WTC11 (cell line): ENCODE measurements at regions not wholly inside any gene's neighbourhood (a gene's known extent, or its start where the extent isn't known, plus 50 kb on each side); places are given as distances from the start of the nearest gene placed in this dataset.

Source experiments
- ATAC-seq: fragments of 200-7000 bp; cut with Tn5 transposase; 2 replicates; pipeline ENCODE4 v1.10.0; 2021; ENCODE audit warnings: mild to moderate bottlenecking, moderate library complexity
- CTCF ChIA-PET: fragments of 300-600 bp; sonication (Branson Sonifier 250); formaldehyde crosslinking; loops from one replicate; lab custom pipeline; 2021; ENCODE audit warnings: antibody characterized with exemption; lab: Charles Lee
- POLR2A ChIA-PET: fragments of 350-600 bp; sonication (Branson Sonifier 250); formaldehyde crosslinking; loops from one replicate; lab custom pipeline; 2021; ENCODE audit warnings: antibody characterized with exemption; lab: Charles Lee
- DNase-seq: peaks from one replicate; pipeline ENCODE4 v3.0.0; 2021; ENCODE audit warnings: low spot score
- H3K27ac Mint-ChIP-seq: 2 replicates; pipeline ENCODE4 v1.8.0; 2021; ENCODE audit warnings: mixed read lengths
- H3K27me3 Mint-ChIP-seq: 2 replicates; pipeline ENCODE4 v1.8.0; 2021; ENCODE audit warnings: low read depth, mild to moderate bottlenecking, moderate library complexity, mixed read lengths
- H3K36me3 Mint-ChIP-seq: 2 replicates; pipeline ENCODE4 v1.8.0; 2021; ENCODE audit warnings: mixed read lengths
- H3K4me1 Mint-ChIP-seq: 2 replicates; pipeline ENCODE4 v1.8.0; 2022; ENCODE audit warnings: mixed read lengths
- H3K4me3 Mint-ChIP-seq: 2 replicates; pipeline ENCODE4 v1.8.0; 2021; ENCODE audit warnings: mild to moderate bottlenecking, moderate library complexity, mixed read lengths
- H3K9me3 Mint-ChIP-seq: 2 replicates; pipeline ENCODE4 v1.8.0; 2021; ENCODE audit warnings: mixed read lengths
- AR ChIP-seq: fragments of 250-450 bp; sonication (Bioruptor Pico); IDR thresholded peaks from 2 replicates; pipeline ENCODE4 v1.9.0; 2021; ENCODE audit warnings: mild to moderate bottlenecking
- ATF1 ChIP-seq: sonication (generic); formaldehyde crosslinking; IDR thresholded peaks from 2 replicates; pipeline ENCODE4 v1.8.1; 2023; ENCODE audit warnings: mild to moderate bottlenecking, moderate library complexity, missing genetic modification reagents
- ATF6 ChIP-seq: sonication (generic); formaldehyde crosslinking; IDR thresholded peaks from 2 replicates; pipeline ENCODE4 v1.8.1; 2023; ENCODE audit warnings: mild to moderate bottlenecking, missing genetic modification reagents
- CREM ChIP-seq: sonication (generic); formaldehyde crosslinking; IDR thresholded peaks from 2 replicates; pipeline ENCODE4 v1.8.1; 2022; ENCODE audit warnings: mild to moderate bottlenecking, missing genetic modification reagents, moderate library complexity
- E2F1 ChIP-seq: sonication (generic); formaldehyde crosslinking; IDR thresholded peaks from 2 replicates; pipeline ENCODE4 v1.8.0; 2022; ENCODE audit warnings: mild to moderate bottlenecking, missing genetic modification reagents
- ETV6 ChIP-seq: sonication (generic); formaldehyde crosslinking; IDR thresholded peaks from 2 replicates; pipeline ENCODE4 v1.8.1; 2022; ENCODE audit warnings: mild to moderate bottlenecking, missing genetic modification reagents
- FOXJ3 ChIP-seq: sonication (generic); formaldehyde crosslinking; IDR thresholded peaks from 2 replicates; pipeline ENCODE4 v1.9.0; 2021; ENCODE audit warnings: missing genetic modification reagents, mild to moderate bottlenecking, borderline replicate concordance
- FOXP1 ChIP-seq: sonication (generic); formaldehyde crosslinking; IDR thresholded peaks from 2 replicates; pipeline ENCODE4 v1.8.0; 2022; ENCODE audit warnings: missing genetic modification reagents, mild to moderate bottlenecking, moderate library complexity, borderline replicate concordance
- GABPB1 ChIP-seq: sonication (generic); formaldehyde crosslinking; IDR thresholded peaks from 2 replicates; pipeline ENCODE4 v1.8.1; 2023; ENCODE audit warnings: mild to moderate bottlenecking, missing genetic modification reagents
- GTF2I ChIP-seq: fragments of 250-450 bp; sonication (Bioruptor Pico); conservative IDR thresholded peaks from 2 replicates; pipeline ENCODE4 v1.4.0; 2021; ENCODE audit warnings: mild to moderate bottlenecking
- JAZF1 ChIP-seq: fragments of 250-450 bp; sonication (Bioruptor Pico); IDR thresholded peaks from 2 replicates; pipeline ENCODE4 v1.9.0; 2021; ENCODE audit warnings: moderate library complexity, mild to moderate bottlenecking, inconsistent platforms
- JUN ChIP-seq: sonication (generic); formaldehyde crosslinking; IDR thresholded peaks from 2 replicates; pipeline ENCODE4 v1.8.0; 2023; ENCODE audit warnings: mild to moderate bottlenecking, missing genetic modification reagents
- MXD4 ChIP-seq: fragments of 250-450 bp; sonication (Bioruptor Pico); IDR thresholded peaks from 2 replicates; pipeline ENCODE4 v1.8.0; 2021; ENCODE audit warnings: mild to moderate bottlenecking, moderate library complexity, borderline replicate concordance
- NFE2L1 ChIP-seq: sonication (generic); formaldehyde crosslinking; IDR thresholded peaks from 2 replicates; pipeline ENCODE4 v1.8.1; 2023; ENCODE audit warnings: missing genetic modification reagents
- NR2C2 ChIP-seq: sonication (generic); formaldehyde crosslinking; IDR thresholded peaks from 2 replicates; pipeline ENCODE4 v1.8.0; 2022; ENCODE audit warnings: mild to moderate bottlenecking, missing genetic modification reagents
- NR3C1 ChIP-seq: sonication (generic); formaldehyde crosslinking; conservative IDR thresholded peaks from 2 replicates; pipeline ENCODE4 v1.8.1; 2023; ENCODE audit warnings: low read depth, mild to moderate bottlenecking, missing genetic modification reagents
- SOX15 ChIP-seq: fragments of 250-450 bp; sonication (Bioruptor Pico); IDR thresholded peaks from 2 replicates; pipeline ENCODE4 v1.9.0; 2021; ENCODE audit warnings: mild to moderate bottlenecking
- TP53 ChIP-seq: sonication (generic); formaldehyde crosslinking; IDR thresholded peaks from 2 replicates; pipeline ENCODE4 v1.8.1; 2023; ENCODE audit warnings: mild to moderate bottlenecking, missing genetic modification reagents
- ZMAT4 ChIP-seq: fragments of 250-450 bp; sonication (Bioruptor Pico); IDR thresholded peaks from 2 replicates; pipeline ENCODE4 v1.9.0; 2021; ENCODE audit warnings: mild to moderate bottlenecking
- ZNF138 ChIP-seq: sonication (generic); formaldehyde crosslinking; conservative IDR thresholded peaks from 2 replicates; pipeline ENCODE4 v1.8.1; 2022; ENCODE audit warnings: mild to moderate bottlenecking, moderate library complexity, missing genetic modification reagents
- ZNF219 ChIP-seq: sonication (generic); formaldehyde crosslinking; IDR thresholded peaks from 2 replicates; pipeline ENCODE4 v1.8.0; 2023; ENCODE audit warnings: missing genetic modification reagents, mild to moderate bottlenecking, borderline replicate concordance
- ZNF263 ChIP-seq: sonication (generic); formaldehyde crosslinking; IDR thresholded peaks from 2 replicates; pipeline ENCODE4 v1.8.1; 2022; ENCODE audit warnings: low read depth, mild to moderate bottlenecking, moderate library complexity, missing genetic modification reagents
- ZNF317 ChIP-seq: sonication (generic); formaldehyde crosslinking; IDR thresholded peaks from 2 replicates; pipeline ENCODE4 v1.8.1; 2023; ENCODE audit warnings: low read depth, mild to moderate bottlenecking, moderate library complexity, missing genetic modification reagents, borderline replicate concordance
- ZNF671 ChIP-seq: fragments of 250-450 bp; sonication (Bioruptor Pico); IDR thresholded peaks from 2 replicates; pipeline ENCODE4 v1.8.0; 2021; ENCODE audit warnings: mild to moderate bottlenecking
- ZSCAN18 ChIP-seq: fragments of 250-450 bp; sonication (Bioruptor Pico); IDR thresholded peaks from 2 replicates; pipeline ENCODE4 v2.1.2; 2022; ENCODE audit warnings: mild to moderate bottlenecking, moderate library complexity

- no peak overlapping the region for H3K27ac Mint-ChIP-seq
- H3K36me3 Mint-ChIP-seq, result peaks cover 3% of the 10 kb centered on the region; the same call in 1 of the 2 replicates
- ATAC-seq, result no peak
- H3K4me1 Mint-ChIP-seq, result peaks cover 15% of the 10 kb centered on the region
- DNase-seq, result no peak
- peaks cover 79% of the 10 kb centered on the region for H3K27me3 Mint-ChIP-seq
- ChIA-PET POLR2A (no interaction called here), CTCF (no interaction called here)
- TF ChIP-seq ETV6 (no peak), JUN (no peak), E2F1 (no peak)
- no peak overlapping the region for H3K4me3 Mint-ChIP-seq
- peaks cover 10% of the 10 kb centered on the region for H3K9me3 Mint-ChIP-seq
These were observed 195.0 kb downstream of the GIPC2 start for GRCh38 chr1:78240755-78241154.

GRCh38 chr1:78247079-78247478 lies 201.3 kb downstream of the GIPC2 start:
- Mint-ChIP-seq H3K36me3 (no peaks in the 10 kb centered on the region), H3K27me3 (peaks cover 78% of the 10 kb centered on the region), H3K4me3 (no peak overlapping the region), H3K4me1 (no peaks in the 10 kb centered on the region), H3K9me3 (peaks cover 4% of the 10 kb centered on the region), H3K27ac (no peak overlapping the region)
- POLR2A ChIA-PET, result no interaction called here
- TF ChIP-seq ATF1 (CRISPR knock-in tag) (no peak), GABPB1 (CRISPR knock-in tag) (no peak), ZSCAN18 (CRISPR knock-in tag) (no peak), SOX15 (CRISPR knock-in tag) (no peak), ZNF138 (CRISPR knock-in tag) (no peak), FOXJ3 (CRISPR knock-in tag) (no peak), ZNF671 (CRISPR knock-in tag) (no peak), FOXP1 (no peak)
- DNase-seq (no peak), ATAC-seq (no peak)
- CTCF ChIA-PET, result no interaction called here

DNA sequence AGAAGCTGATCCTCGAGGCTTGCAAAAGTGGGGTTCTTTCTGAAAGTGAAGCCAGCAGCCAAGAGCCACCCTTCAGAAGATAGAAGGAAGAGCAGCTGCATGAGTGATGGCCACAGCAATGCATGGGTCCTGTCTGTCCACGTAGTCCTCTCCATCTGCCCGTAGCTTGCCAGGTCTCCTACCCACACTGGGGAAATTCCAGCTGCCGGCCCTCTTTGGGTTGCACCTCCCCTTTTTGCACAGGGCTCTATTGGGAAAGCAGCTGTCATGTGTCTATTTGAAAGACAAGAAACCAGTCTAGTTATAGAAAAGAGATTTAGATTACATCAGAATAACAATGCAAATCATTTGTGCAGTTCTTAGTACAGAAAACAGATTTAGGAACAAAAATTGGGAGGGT lies 204.4 kb downstream of the GIPC2 start:
- H3K36me3 Mint-ChIP-seq, result no peaks in the 10 kb centered on the region
- ChIA-PET POLR2A (no interaction called here), CTCF (no interaction called here)
- no peak overlapping the region for H3K4me3 Mint-ChIP-seq
- H3K4me1 Mint-ChIP-seq, result no peaks in the 10 kb centered on the region
- no peak for DNase-seq
- peaks cover 4% of the 10 kb centered on the region for H3K9me3 Mint-ChIP-seq
- ATAC-seq, result no peak
- H3K27me3 Mint-ChIP-seq, result peaks cover 98% of the 10 kb centered on the region
- H3K27ac Mint-ChIP-seq, result no peak overlapping the region
- TF ChIP-seq ZMAT4, result no peak
- TF ChIP-seq ZNF263, result no peak
- no peak for TF ChIP-seq ZSCAN18 (CRISPR knock-in tag)
- TF ChIP-seq NFE2L1 (CRISPR knock-in tag), result no peak
- TF ChIP-seq E2F1, result no peak
- TF ChIP-seq ATF6 (CRISPR knock-in tag), result no peak
- TF ChIP-seq NR2C2, result no peak
- TF ChIP-seq AR, result no peak
- TF ChIP-seq GTF2I (CRISPR knock-in tag), result no peak
- TF ChIP-seq ZNF317, result no peak
- no peak for TF ChIP-seq MXD4 (CRISPR knock-in tag)
- TF ChIP-seq JAZF1, result no peak
- TF ChIP-seq TP53 (CRISPR knock-in tag), result no peak
- no peak for TF ChIP-seq NR3C1 (CRISPR knock-in tag)
- TF ChIP-seq CREM (CRISPR knock-in tag), result no peak
- no peak for TF ChIP-seq ZNF219 (CRISPR knock-in tag)
